ENCODE measurements at regions not wholly inside any gene's neighbourhood (a gene's known extent, or its start where the extent isn't known, plus 50 kb on each side); places are given as distances from the start of the nearest gene placed in this dataset.

- Histone ChIP-seq H3K36me3 (ENCODE audit: insufficient read depth, insufficient read length, low read length) (no peaks in the 10 kb centered on the region), H3K9ac (ENCODE audit: insufficient read length, low read depth) (no peak overlapping the region), H3K27me3 (ENCODE audit: insufficient read depth, insufficient read length) (no peaks in the 10 kb centered on the region), H3K4me3 (ENCODE audit: insufficient read length, low read depth) (no peak overlapping the region), H3K4me1 (ENCODE audit: insufficient read depth, insufficient read length) (no peaks in the 10 kb centered on the region), H3K9me3 (ENCODE audit: insufficient read depth, low read length) (no peaks in the 10 kb centered on the region)
- TF ChIP-seq ZNF274 (IDR thresholded peaks at IDR 0.05; ENCODE audit: low read depth, low read length) (no peak), SUZ12 (IDR thresholded peaks at IDR 0.05; ENCODE audit: extremely low read depth, insufficient read depth, insufficient read length) (no peak), YY1 (IDR thresholded peaks at IDR 0.05; ENCODE audit: insufficient read depth, insufficient read length) (no peak)
- no peak for DNase-seq (ENCODE audit: low read depth, low spot score)
These were observed 337.0 kb upstream of the PRKCQ start for GRCh38 chr10:6917125-6917524.

GRCh38 chr10:6916601-6917000 lies 336.5 kb upstream of the PRKCQ start:
- Histone ChIP-seq H3K36me3 (ENCODE audit: insufficient read depth, insufficient read length, low read length) (no peaks in the 10 kb centered on the region), H3K9ac (ENCODE audit: insufficient read length, low read depth) (no peak overlapping the region), H3K9me3 (ENCODE audit: insufficient read depth, low read length) (no peaks in the 10 kb centered on the region), H3K4me1 (ENCODE audit: insufficient read depth, insufficient read length) (no peaks in the 10 kb centered on the region), H3K4me3 (ENCODE audit: insufficient read length, low read depth) (no peak overlapping the region), H3K27me3 (ENCODE audit: insufficient read depth, insufficient read length) (no peaks in the 10 kb centered on the region)
- TF ChIP-seq ZNF274 (IDR thresholded peaks at IDR 0.05; ENCODE audit: low read depth, low read length) (no peak), YY1 (IDR thresholded peaks at IDR 0.05; ENCODE audit: insufficient read depth, insufficient read length) (no peak), SUZ12 (IDR thresholded peaks at IDR 0.05; ENCODE audit: extremely low read depth, insufficient read depth, insufficient read length) (no peak)
- no peak for DNase-seq (ENCODE audit: low read depth, low spot score)

DNA sequence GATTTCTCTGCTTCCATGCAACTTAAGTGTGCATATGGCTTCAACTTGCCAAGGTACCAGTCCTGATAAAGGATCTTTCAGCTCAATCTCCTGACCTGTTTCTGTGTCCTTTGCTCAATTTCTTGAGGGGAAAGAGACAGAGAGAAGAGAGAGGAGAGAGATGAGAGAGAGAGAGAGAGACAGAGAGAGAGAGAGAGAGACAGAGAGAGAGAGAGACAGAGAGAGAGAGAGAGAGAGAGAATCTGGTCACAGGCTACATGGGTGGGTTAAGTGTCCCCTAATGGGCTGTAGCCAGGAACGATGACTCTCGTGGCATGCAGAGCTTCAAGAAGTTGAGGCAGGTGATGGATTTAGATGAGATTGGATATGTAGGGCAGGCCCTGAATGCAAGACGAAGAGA lies 335.2 kb upstream of the PRKCQ start:
- H3K27me3 ChIP-seq (ENCODE audit: insufficient read depth, insufficient read length): no peaks in the 10 kb centered on the region
- no peak for DNase-seq (ENCODE audit: low read depth, low spot score)

DNA sequence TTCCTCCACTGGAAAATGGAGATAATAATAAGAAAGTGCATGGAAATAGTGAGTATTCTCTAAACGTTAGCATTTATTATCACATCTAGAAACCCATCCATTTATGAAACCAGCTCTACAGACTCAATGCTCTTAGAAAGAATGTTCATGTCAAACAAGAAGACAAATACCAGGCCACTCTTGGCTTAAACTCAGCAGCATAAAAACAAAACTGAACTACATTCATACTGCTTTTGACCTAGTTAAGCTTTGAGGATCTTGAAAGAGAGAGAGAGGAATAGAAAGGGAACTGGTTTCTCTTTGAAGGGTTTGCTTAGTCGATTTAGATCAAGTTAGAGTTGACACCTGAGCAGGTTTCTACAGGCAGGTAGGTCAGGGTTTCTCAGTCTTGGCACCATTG lies 332.9 kb upstream of the PRKCQ start:
- Histone ChIP-seq H3K4me1 (ENCODE audit: insufficient read depth, insufficient read length) (no peaks in the 10 kb centered on the region), H3K36me3 (ENCODE audit: insufficient read depth, insufficient read length, low read length) (no peaks in the 10 kb centered on the region), H3K9ac (ENCODE audit: insufficient read length, low read depth) (no peak overlapping the region), H3K4me3 (ENCODE audit: insufficient read length, low read depth) (no peak overlapping the region), H3K9me3 (ENCODE audit: insufficient read depth, low read length) (no peaks in the 10 kb centered on the region), H3K27me3 (ENCODE audit: insufficient read depth, insufficient read length) (no peaks in the 10 kb centered on the region)
- no peak for DNase-seq (ENCODE audit: low read depth, low spot score)
- TF ChIP-seq SUZ12 (IDR thresholded peaks at IDR 0.05; ENCODE audit: extremely low read depth, insufficient read depth, insufficient read length) (no peak), YY1 (IDR thresholded peaks at IDR 0.05; ENCODE audit: insufficient read depth, insufficient read length) (no peak)

More for the DNA sequence above, 335.2 kb upstream of the PRKCQ start:
- no peak for TF ChIP-seq YY1 (IDR thresholded peaks at IDR 0.05; ENCODE audit: insufficient read depth, insufficient read length)
- no peak for TF ChIP-seq ZNF274 (IDR thresholded peaks at IDR 0.05; ENCODE audit: low read depth, low read length)
- no peak for TF ChIP-seq SUZ12 (IDR thresholded peaks at IDR 0.05; ENCODE audit: extremely low read depth, insufficient read depth, insufficient read length)
- Histone ChIP-seq H3K9me3 (ENCODE audit: insufficient read depth, low read length) (no peaks in the 10 kb centered on the region), H3K36me3 (ENCODE audit: insufficient read depth, insufficient read length, low read length) (no peaks in the 10 kb centered on the region), H3K9ac (ENCODE audit: insufficient read length, low read depth) (no peak overlapping the region), H3K4me3 (ENCODE audit: insufficient read length, low read depth) (no peak overlapping the region), H3K4me1 (ENCODE audit: insufficient read depth, insufficient read length) (no peaks in the 10 kb centered on the region)

- Histone ChIP-seq H3K9ac (ENCODE audit: insufficient read length, low read depth) (no peak overlapping the region), H3K4me1 (ENCODE audit: insufficient read depth, insufficient read length) (no peaks in the 10 kb centered on the region), H3K4me3 (ENCODE audit: insufficient read length, low read depth) (no peak overlapping the region), H3K9me3 (ENCODE audit: insufficient read depth, low read length) (no peaks in the 10 kb centered on the region), H3K36me3 (ENCODE audit: insufficient read depth, insufficient read length, low read length) (no peaks in the 10 kb centered on the region), H3K27me3 (ENCODE audit: insufficient read depth, insufficient read length) (no peaks in the 10 kb centered on the region)
- no peak for DNase-seq (ENCODE audit: low read depth, low spot score)
- TF ChIP-seq YY1 (IDR thresholded peaks at IDR 0.05; ENCODE audit: insufficient read depth, insufficient read length) (no peak), SUZ12 (IDR thresholded peaks at IDR 0.05; ENCODE audit: extremely low read depth, insufficient read depth, insufficient read length) (no peak), ZNF274 (IDR thresholded peaks at IDR 0.05; ENCODE audit: low read depth, low read length) (no peak)
These were observed 332.3 kb upstream of the PRKCQ start for GRCh38 chr10:6912424-6912823.

DNA sequence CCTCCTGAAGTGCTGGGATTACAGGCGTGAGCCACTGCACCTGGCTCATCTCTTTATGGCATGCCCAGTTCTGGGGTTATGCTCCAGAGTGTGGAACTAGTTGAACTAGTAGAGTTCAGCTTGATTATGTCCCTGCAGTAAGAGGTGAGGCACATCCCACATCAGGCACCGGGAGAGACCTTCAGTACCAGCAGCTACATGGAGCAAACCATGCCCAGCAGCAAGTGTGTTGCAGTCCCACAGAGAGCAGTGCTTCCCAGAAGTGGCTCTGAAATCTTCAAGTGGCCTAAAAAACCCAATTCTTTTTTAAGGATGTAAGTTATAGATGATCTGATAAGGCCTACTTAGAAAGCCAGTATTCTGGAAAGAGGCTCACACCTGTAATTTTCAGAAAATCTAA lies 331.9 kb upstream of the PRKCQ start:
- no peak overlapping the region for H3K4me3 ChIP-seq (ENCODE audit: insufficient read length, low read depth)
- DNase-seq (ENCODE audit: low read depth, low spot score): no peak
- H3K9me3 ChIP-seq (ENCODE audit: insufficient read depth, low read length): no peaks in the 10 kb centered on the region
- TF ChIP-seq YY1 (IDR thresholded peaks at IDR 0.05; ENCODE audit: insufficient read depth, insufficient read length): no peak
- no peak for TF ChIP-seq ZNF274 (IDR thresholded peaks at IDR 0.05; ENCODE audit: low read depth, low read length)
- TF ChIP-seq SUZ12 (IDR thresholded peaks at IDR 0.05; ENCODE audit: extremely low read depth, insufficient read depth, insufficient read length): no peak
- no peaks in the 10 kb centered on the region for H3K36me3 ChIP-seq (ENCODE audit: insufficient read depth, insufficient read length, low read length)
- no peaks in the 10 kb centered on the region for H3K27me3 ChIP-seq (ENCODE audit: insufficient read depth, insufficient read length)
- H3K4me1 ChIP-seq (ENCODE audit: insufficient read depth, insufficient read length): no peaks in the 10 kb centered on the region
- H3K9ac ChIP-seq (ENCODE audit: insufficient read length, low read depth): no peak overlapping the region

- DNase-seq (ENCODE audit: low read depth, low spot score): no peak
- TF ChIP-seq ZNF274 (IDR thresholded peaks at IDR 0.05; ENCODE audit: low read depth, low read length) (no peak), YY1 (IDR thresholded peaks at IDR 0.05; ENCODE audit: insufficient read depth, insufficient read length) (no peak), SUZ12 (IDR thresholded peaks at IDR 0.05; ENCODE audit: extremely low read depth, insufficient read depth, insufficient read length) (no peak)
- no peaks in the 10 kb centered on the region for H3K36me3 ChIP-seq (ENCODE audit: insufficient read depth, insufficient read length, low read length)
- H3K9me3 ChIP-seq (ENCODE audit: insufficient read depth, low read length): no peaks in the 10 kb centered on the region
- no peaks in the 10 kb centered on the region for H3K4me1 ChIP-seq (ENCODE audit: insufficient read depth, insufficient read length)
- H3K27me3 ChIP-seq (ENCODE audit: insufficient read depth, insufficient read length): no peaks in the 10 kb centered on the region
- no peak overlapping the region for H3K4me3 ChIP-seq (ENCODE audit: insufficient read length, low read depth)
- H3K9ac ChIP-seq (ENCODE audit: insufficient read length, low read depth): no peak overlapping the region
These were observed 330.0 kb upstream of the PRKCQ start for GRCh38 chr10:6909905-6910560.

Measured in NT2/D1 (cell line).